GM12875 (cell line): ENCODE measurements at regions not wholly inside any gene's neighbourhood (a gene's known extent, or its start where the extent isn't known, plus 50 kb on each side); places are given as distances from the start of the nearest gene placed in this dataset.

Experiments used
- H3K4me3 ChIP-seq: one replicate; pipeline ENCODE4 v1.5.1; 2011; ENCODE audit warnings: low read depth, low read length, control low read depth
- TF ChIP-seq, protein P1 (sequence below): IDR thresholded peaks from 2 replicates; pipeline ENCODE4 v1.5.1; 2011; ENCODE audit warnings: low read depth, mild to moderate bottlenecking, control low read depth, inconsistent platforms, low read length, moderate library complexity, borderline replicate concordance; ENCODE audit not compliant: insufficient read depth

DNA sequence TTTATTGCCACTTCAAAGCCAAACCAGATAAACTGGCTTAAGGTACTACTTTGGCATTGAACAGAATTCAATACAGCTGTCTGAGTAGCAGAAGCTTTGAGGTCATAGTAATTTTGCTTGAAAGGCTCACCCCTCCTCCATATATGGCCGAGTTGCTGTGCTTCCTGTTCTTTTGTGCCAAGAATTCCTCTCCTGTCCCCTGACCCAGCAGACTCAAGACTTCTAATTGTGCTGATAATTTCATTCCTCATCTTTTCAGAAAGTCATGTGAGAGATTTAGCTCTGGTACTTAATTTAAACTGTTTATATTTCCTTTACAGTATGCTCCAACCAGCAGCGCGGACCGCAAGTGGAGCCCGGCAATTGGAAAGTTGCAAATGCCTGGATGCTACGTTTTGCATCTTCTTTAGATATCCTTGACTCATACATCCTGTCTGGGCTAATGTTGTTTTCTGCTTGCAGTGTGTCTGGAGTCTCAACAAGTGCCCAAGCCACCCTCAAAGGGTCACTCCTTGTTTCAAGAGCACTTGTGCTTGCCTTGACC is 373.4 kb downstream of the PDGFC start:
- no peak overlapping the region for H3K4me3 ChIP-seq
- TF ChIP-seq, protein P1, sequence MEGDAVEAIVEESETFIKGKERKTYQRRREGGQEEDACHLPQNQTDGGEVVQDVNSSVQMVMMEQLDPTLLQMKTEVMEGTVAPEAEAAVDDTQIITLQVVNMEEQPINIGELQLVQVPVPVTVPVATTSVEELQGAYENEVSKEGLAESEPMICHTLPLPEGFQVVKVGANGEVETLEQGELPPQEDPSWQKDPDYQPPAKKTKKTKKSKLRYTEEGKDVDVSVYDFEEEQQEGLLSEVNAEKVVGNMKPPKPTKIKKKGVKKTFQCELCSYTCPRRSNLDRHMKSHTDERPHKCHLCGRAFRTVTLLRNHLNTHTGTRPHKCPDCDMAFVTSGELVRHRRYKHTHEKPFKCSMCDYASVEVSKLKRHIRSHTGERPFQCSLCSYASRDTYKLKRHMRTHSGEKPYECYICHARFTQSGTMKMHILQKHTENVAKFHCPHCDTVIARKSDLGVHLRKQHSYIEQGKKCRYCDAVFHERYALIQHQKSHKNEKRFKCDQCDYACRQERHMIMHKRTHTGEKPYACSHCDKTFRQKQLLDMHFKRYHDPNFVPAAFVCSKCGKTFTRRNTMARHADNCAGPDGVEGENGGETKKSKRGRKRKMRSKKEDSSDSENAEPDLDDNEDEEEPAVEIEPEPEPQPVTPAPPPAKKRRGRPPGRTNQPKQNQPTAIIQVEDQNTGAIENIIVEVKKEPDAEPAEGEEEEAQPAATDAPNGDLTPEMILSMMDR, result no peak

DNA sequence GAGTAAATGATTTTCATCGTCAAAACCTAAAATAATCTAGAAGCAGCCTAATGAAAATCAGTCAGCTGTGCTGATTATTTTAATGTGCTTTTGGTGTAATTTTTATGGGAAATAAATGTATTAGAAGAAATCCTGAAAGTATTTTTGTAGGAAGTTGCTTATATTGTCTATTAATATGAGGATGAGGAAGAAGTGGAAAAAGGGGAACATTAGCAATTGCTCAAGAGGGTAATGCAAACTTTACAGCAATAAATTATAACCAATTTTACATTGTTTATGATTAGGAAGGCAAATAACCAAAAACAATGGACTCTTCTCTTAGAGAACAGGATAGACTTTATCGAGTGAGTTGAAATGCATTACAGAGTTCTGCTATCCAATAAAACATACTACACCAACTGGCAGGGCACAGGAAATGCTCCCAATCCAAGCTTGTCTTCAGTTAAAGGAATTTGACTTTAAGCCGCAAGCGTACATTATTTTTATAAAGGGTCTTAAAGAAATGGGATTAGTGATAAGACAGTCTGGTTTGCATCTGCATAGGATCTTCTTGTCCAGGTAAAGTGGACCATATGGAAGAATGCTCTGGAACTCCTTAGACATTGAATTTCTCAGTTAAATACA is 374.8 kb downstream of the PDGFC start:
- TF ChIP-seq, protein P1, result no peak
- H3K4me3 ChIP-seq, result no peak overlapping the region

DNA sequence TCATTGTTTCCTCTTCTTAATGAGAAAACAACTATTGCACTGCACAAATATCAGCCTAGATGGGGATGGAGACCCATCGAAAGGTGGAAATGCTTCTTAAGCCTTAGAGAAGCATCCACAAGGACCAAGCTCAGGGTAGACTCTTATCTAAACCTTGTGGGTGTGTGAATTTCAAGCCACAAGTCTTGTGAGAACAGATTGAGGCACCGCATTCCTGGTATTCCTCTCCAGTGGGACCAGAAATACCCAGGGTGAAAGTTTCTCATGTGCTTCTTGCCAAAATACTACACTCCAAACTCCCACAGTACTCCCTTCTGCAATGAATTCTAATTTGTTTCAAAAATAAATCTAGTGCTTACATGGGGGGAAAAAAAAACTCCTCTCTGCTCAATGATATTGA is 375.6 kb downstream of the PDGFC start:
- H3K4me3 ChIP-seq, result no peak overlapping the region
- TF ChIP-seq, protein P1, result no peak

DNA sequence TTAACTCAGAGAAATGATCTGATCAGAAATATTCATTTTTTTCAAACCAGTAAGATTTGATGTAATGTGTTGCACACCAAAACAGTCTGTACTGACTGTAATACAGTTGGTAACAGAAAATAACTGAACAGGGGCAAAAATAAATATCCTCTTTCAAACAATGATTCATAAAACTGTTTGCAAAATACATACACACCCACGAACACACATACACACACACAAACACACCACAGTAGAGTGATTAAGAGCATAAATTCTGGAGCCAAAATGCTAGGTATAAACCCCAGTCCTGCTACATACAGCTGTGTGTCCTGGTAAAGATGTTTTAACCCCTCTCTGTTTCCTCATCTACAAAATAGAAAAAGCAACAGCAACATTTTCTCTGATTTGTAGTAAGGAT is 376.6 kb downstream of the PDGFC start:
- no peak overlapping the region for H3K4me3 ChIP-seq

DNA sequence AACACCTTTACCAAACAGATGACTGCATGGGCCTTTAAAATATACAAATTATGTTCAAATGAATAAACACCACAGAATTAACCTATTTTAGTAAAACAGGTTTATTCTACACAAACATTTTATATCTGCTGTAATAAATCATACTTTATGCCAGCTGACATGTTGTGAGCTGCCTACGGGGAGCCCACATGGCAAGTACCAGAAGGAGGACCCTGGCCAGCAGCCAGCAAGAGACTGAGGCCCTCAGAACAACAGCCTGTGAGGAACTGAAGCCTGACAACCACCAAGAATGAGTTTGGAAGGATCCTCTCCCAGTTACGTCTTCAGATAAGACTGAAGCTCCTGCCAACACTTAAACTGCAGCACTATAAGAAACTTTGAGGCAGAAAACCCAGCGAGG is 377.0 kb downstream of the PDGFC start:
- TF ChIP-seq, protein P1, result no peak
- no peak overlapping the region for H3K4me3 ChIP-seq

More for the DNA sequence above, 376.6 kb downstream of the PDGFC start:
- TF ChIP-seq, protein P1, result no peak

DNA sequence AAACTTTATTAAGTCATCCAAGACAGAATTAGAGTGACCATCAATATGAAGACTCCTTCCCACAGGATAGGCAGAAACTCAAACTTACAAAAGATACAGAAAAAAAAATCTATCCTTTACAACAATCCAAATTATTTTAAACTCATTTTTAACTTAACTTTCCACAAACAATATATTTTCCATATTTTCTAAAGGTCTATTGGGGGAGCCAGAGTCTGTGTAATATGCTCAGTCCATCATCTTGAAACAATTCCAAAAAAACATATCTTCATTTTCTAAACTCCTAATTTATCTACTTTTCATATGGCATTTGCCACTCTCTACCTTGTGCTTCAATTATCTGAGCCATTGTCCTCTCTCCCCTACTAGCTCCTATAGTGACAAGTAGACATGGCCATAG is 378.1 kb downstream of the PDGFC start:
- no peak overlapping the region for H3K4me3 ChIP-seq
- TF ChIP-seq, protein P1, result no peak

DNA sequence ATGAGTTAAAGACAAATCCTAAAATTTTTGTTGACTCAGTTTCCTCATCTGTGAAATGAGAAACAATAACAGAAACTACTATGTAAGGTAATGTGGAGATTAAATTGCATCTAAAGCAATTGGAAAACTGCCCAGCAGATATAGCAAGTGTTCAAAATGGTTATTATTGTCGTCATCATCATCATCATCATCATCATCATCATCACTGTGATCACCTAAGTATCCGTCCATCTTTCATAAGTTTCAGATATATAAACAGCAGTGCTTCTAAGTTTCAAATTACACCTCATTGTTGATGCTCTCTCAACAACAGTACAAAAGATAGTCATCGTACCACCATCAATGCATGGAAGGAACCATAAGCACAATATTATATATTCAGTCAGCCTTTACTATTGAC is 379.9 kb downstream of the PDGFC start:
- TF ChIP-seq, protein P1, result no peak
- H3K4me3 ChIP-seq, result no peak overlapping the region
